HG03280 (cell line): ENCODE measurements at regions not wholly inside any gene's neighbourhood (a gene's known extent, or its start where the extent isn't known, plus 50 kb on each side); places are given as distances from the start of the nearest gene placed in this dataset.

Experiments used
- ATAC-seq: cut with Tn5 transposase; IDR thresholded peaks from one replicate; pipeline ENCODE4 v1.9.1; 2021; ENCODE audit warnings: mild to moderate bottlenecking, moderate library complexity; ENCODE audit not compliant: unreplicated experiment

DNA sequence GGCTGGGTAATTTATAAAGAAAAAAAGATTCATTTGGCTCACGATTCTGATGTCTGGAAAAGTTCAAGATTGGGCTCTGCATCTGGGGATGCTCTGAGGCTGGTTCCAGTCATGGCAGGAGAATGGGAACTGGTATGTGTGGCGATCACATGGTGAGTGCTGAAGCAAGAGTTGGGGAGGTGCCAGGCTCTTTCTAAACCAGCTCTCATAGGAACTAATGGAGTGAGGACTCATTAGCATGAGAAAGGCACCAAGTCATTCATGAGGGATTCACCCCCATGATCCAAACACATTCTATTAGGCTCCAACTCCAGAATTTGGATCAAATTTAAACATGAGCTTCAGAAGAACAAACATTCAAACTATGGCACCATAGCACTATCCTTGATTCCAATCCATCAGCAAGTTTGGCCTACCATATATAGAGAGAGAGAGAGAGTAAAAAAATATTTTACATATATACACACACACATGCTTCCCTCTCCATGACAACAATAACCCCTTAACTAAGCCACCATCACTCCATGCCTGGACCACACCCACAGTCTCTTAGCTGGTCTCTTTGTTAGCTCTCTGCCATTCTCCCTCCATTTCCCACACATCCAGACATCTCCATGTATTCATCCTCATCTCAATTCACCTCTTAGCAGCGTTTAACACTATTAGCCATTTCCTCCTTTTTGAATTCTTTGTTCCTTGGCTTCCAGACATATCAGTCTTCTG is 57.9 kb downstream of the NPY start:
- no peak for ATAC-seq

DNA sequence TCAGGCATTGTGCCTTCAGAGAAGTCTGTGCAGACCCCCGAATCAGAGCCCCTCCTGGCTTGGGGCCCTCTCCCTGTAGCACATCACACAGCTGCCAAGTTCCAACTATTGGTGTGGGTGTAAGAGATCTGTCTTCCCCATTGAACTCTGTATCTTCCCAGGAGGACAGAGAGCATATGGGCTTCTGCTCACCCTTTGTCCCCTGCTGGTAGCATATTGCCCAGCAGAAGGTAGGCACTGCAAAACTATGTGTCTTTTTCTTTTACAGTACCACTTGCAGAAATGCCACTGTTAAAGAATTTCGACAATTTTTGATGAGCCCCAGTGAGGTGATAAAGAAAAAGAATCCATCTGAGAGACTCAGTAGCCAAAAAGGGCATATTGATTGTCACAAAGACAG is 59.6 kb downstream of the NPY start:
- ATAC-seq = no peak

DNA sequence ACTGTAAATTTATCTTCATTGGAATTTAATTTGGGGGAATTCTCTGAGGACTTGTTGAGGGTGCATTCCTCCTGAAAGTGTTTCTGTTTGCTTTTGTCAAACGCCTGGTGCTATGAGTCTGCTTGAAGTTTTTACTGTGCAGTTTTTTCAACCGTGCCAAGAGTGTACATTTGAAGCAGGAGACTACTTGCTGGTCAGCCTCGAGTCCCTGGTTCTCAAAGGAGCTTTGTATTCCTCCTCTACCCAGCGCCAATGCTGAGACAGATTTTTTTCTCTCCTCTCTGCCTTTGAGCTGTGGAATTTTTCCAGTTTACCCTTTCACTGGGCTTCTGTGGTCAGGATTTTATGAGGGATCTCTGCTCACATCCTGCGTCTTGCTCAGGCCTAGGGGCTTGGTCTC is 62.1 kb downstream of the NPY start:
- no peak for ATAC-seq

DNA sequence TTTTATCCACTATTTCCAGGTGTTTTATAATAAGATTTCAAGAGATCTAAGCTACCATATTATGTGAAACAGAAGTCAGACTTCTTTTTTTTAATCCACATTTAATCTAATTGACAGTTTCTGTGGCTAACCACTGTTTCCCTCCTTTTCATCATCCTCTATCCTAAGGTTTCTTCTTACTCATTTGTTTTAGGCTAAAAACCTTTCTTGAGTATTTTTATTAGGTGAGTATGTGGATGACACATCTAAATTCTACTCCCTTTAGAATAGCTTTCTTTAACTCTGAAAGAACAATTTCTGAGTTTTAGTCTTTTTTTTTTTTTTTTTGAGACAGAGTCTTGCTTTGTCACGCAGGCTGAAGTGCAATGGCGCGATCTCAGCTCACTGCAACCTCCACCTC is 62.7 kb downstream of the NPY start:
- ATAC-seq = no peak

DNA sequence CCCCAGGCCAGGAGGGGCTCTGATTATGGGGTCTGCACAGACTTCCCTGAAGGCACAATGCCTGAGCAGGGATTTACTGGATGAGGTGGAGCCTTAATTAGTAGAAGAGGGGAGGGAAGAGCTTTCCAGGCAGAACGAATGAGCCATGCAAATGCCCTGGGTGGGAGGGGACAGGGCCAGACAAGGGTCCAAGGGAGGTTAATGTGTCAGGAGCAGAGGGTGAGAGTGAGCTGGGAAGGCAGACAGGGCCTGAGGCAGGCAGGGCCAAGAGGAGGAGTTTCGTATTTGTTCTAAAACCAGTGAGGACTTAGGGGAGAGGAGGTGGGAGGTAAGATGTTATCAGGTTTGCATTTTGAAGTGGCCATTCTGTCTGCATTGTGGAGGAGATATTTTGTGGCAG is 65.3 kb downstream of the NPY start:
- no peak for ATAC-seq

DNA sequence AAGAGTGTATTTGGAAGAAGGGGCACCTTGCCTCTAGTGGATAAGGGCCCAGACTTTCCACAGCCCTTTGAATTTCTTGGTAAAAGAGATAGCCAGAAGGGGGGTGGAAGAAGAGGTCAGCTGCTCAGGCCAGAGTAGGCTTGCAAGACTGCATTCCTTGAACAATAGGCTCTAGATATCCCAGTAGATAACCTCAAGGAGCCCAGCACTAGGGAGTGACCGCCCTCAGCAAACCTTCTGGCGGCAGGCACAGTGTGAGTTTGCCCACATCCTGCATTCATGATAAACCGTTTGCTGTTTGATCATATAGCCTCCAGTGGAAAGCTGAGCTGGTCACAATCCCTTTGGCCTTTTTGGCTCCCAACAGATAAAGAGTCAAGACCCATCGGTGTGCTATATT is 70.5 kb downstream of the NPY start:
- no peak for ATAC-seq

DNA sequence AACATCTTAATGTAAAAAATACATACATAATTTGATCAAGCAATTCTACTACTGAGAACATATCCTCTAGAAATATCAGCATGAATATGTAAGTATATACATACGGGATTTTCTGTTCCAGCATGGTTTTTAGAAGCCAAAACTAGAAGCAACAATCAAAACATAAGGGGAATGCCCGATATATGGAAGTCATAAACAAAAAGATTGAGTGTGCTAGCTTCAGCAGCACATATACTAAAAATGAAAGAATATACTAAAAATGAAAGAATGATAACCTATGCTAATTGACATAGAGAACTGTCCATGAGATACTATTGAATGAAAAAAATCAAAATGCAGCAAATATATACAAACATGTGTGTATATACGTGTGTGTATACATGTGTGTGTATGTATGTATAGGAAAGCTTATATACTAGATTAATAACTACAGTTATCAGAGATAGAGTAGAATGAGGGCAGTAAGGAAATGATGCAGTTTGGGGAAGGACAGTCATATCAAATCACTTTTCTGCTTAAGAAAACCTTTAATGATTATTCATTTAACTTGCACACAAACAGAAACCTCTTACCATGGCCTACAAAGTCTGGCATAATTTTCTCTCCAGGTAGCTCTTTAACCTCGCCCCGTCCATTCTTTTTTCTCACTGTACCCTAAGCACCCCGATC is 72.9 kb downstream of the NPY start:
- ATAC-seq = no peak

DNA sequence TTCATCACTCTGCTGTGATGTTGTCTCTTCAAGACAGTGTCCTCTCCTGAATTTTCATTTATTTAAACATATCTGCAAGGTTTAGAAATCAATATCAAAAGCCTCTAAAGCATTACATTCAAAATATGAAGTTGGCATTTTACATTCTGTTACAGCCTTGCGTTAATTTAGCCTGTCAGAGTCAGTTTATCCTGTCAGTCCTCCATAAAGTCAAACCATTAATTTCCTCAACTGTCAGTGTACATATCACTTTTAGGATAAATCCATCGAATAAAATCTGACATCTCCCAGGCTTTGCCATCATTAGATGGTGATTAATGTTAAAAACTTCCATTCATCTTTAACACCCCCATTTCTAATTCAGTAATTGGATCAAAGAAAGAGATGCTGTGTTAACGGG is 77.0 kb downstream of the NPY start:
- no peak for ATAC-seq

DNA sequence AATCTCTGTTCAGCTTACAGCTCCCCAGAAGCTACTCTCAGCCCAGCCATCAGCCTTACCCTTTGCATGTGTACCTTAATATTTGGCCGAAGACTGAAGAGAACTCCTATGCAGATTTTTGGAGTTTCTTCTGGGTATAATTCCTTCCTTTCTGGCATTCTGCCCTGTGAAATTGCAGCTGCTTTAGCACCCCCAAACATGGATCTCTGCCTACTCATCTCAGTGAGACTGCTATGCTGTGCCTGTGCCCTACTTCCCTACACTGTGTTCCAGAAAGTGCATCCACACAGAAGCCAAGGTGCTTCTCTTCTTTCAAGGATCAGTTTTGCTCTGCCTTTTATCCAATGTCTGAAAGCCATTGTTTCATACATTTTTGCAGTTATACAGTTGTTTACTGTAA is 81.6 kb downstream of the NPY start:
- ATAC-seq = no peak

DNA sequence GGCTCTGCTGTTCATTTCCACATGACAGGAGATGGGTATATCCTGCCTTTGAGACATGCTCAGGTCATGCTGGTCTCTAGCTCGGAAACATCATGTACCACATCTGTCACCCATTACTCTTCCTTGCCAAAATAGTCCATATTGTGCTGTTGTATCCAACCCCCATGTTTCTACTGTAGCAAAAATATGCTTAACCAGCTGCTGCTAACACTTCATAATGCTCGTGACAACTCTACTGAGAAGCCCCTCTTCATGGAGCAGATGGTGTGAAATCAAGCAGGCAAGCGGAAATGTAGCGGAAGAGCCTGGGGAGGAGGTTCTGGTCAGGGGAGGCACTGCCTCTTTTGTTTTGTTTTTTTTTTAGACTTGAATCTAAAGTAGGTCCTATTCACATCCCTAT is 82.9 kb downstream of the NPY start:
- no peak for ATAC-seq

DNA sequence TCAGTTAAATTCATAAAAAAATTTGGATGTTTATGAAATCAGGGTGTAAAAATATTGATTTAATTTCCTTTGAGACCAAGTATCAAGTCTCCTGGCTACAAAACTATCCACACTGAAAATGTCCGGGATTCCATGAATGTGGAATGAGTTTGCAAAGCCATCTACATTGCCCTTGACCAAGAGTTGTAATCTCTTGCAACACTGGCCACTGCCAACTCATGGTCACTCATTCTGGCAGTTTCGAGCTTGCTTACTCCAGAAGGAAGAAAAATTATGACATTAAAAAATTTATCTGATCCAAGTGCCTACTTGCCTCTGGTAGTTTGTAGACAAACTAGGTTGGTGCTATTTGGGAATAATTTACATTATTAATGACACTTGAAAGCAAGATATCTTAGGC is 84.2 kb downstream of the NPY start:
- ATAC-seq = no peak

DNA sequence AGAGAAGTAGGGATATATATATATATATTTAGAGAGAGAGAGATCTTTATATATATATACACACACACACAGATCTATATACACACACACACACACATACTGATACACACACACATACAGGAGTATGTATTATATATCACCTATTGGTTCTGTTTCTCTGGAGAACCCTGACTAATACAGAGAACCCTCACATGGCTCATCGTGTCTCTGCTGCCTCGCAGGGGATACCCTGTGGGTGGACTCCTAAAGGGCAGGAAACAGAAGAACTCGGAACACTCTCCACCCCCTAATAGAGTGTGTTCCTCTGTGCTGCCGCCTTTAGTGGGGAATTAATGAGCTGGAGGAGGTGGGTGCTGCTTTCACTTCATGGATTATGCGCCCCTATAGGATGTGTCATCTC is 86.6 kb downstream of the NPY start:
- ATAC-seq = no peak

DNA sequence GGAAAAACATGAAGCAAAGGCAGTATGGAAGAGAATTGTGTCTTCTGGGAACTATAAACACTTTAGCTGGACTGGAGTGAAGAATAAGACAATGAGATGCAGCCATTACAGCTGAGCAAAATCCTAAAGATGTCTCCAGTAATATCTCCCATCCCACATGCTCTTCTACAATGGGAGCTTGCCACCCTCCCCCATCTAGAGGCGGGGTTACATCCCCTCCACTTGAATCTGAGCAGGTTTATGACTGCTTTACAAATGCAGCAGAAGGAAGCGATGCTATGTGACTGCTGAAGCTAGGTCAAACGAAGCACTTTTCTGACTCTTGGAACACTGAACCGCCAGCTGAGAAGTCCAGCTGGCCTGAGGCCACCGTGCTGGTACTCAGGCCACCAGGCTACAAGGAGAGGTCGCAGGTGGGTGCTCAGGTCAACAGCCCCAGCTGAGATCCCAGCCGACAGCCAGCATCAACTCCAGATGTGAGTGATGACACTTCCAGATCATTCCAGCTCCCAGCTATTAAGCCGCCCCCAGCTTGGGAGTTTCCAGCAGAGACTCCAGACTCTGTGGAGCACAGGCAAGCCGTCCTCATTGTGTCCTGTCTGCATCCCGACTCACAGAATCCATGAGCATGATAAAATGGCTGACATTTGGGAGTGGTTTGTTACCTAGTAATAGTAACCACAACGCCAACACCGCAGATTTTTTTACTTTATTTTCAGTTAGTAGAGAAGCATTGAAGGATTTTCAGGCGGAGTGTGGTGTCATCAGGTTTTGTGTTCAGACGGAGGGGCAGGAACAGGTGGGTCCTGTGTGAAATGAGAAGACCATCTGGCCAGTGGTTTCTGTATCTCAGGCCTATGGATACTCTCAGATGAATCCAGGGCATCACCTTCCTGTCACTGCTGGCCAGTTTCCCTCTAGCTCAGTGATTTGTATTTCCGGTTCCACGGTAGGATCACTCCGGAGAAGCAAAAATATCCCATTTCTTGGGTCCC is 89.3 kb downstream of the NPY start:
- no peak for ATAC-seq

DNA sequence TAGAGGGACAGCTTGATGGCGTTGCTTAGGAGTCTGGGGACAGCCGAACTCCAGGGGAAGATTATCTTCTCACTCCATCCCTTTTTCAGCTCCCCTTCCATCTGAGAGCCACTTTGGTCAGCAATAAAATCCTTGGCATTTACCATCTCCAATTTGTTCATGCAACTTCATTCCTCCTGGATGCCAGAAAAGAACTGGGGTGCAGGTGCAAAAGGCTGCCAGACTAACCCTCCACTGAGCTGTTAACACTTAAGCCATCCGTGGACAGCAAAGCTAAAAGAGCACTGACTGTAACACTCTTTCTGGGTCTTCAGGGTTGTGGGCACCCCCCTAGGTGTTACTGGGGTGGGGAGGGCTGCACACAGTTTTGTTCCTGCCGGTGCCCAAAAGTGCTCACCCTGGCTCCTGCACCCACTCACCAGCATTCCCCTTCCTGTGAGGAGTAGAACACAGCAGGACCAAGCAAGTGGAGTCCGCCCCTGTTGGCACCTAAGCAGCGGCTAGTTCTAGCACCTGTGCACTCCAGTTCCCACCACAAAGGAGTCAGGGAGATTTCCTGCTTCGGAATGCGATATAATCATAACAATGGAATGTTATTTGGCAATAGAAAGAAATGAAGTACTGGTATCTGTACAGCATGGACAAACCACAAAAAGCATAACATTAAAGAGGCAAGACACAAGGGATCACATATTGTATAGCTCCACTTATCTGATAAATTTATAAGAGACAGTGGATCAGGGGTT is 95.1 kb downstream of the NPY start:
- no peak for ATAC-seq

DNA sequence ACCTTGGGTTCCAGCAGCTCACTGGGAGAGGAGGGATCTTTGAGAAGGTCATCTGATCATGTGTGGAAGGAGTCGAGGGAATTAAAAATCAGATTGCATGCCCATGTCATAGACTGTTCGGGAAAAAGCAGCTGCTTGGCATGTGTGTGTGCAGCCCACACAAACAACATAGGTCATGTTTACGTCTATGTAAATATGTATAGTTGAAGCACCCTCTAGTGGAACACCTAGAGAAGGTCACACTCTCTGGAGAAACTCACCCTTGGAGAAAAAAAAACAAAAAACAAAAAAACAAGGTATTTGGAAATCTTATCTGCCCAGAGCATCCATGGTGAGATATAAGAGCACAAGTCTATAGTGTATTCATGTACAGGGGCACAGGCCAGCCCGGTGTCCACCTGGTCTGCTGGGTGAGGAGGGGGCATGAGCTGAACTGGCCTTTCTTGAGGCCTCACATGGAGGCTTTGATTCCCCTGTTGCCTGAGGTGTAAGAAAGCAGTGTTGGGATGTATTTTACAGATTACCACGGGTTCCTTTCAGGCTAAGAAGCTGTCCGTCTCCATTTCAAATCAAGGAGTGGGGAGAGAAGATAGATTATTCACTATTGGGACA is 98.0 kb downstream of the NPY start:
- ATAC-seq = no peak

DNA sequence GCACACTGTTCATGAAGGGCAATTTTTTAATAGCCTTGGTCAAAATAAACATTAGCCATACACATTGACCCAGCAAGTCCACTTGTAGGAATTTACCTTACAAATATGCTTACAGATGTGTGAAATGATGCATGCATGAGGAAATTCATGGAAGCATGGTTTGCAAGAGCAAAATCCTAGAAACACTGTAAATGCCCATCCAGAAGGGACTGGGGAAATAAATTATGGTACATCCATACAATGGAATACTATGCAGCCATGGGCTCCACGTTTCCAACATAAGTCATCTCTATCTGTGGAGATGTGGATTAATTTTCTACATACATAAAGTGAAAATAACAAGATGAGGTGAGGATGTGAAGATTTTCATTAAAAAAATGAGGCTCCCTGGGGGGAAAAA is 99.1 kb downstream of the NPY start:
- no peak for ATAC-seq

DNA sequence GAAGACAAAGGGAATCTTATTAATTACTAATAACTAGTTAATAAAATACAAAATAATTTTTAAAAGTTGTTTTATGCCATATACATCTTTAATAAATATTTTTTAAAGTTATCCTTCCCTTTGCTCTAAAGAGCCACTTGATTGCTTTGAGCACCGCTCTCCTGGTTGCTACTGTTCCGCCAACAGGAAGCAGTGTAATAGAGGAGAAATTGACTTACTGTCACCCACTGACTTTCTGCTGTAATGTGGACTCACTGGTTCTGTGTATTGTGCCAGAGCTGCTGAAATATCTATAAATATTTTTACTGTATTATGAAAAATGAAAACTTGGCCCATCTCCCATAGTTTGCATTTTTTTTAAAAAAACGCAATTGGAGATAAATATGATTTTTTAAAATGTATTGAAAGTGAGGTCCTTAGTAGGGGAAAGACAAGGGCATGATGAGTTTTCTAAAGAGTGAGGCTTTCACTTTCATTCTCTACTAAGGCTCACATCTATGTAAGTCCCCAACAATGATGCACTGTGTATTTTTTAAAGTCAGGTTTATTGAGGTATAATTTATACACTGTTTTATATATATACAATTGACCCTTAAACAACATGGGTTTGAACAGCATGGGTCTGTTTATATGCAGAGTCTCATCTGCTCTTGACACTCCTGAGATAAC is 100.5 kb downstream of the NPY start:
- ATAC-seq = no peak

DNA sequence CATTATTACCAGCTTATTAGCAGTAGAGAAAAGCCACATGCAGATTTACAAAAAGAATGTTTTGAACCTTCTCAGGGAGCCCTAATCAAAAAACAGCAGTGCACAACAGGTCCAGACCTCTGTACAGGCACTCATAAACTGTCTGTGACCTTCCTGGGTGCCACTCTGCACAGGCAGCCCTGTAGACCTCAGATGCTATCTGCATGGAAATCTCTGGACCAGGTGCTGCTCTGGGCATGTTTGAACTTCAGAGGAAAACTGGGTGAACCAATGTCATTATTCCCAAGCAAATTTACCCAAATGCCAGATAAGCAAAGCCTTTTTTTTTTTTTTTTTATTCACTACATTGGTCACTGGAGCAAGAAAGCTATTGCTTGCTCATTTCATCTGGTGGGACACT is 104.2 kb downstream of the NPY start:
- ATAC-seq = no peak

DNA sequence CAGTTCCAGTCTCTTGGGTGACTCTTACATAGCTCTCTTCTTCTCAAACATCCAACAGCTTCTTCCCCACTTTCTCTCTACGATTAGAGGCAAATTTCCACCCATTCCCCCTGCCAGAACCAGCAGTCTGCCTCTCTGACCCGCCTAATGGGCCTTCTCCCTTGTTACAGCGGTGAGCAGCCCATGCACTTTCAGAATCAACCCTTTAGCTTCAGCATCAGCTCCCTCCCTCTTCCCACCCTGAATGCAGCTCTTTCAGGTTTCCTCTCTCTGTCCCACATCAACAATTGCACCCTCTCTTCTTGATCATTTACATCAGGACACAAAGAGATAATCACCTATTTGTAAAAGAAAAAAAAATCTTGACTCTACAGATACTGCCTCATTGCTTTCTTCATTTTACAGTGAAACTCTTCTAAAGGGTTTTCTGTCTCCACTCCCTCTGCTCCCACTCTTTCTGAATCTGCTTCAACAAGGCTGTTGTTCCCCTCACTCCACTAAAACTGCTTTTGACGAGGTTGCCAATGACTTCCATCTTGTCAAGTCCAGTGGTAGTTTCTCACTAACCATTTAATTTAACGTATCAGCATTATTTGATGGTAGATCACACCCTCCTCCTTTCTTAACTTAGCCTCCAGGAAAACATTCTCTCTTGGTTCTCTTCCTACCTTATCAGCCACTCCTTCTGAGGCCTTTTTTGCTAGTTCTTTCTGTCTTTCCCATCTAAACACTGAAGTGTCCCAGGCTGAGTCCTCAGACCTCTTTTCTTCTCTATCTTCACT is 106.6 kb downstream of the NPY start:
- no peak for ATAC-seq
